ENCODE measurements at regions not wholly inside any gene's neighbourhood (a gene's known extent, or its start where the extent isn't known, plus 50 kb on each side); places are given as distances from the start of the nearest gene placed in this dataset.

DNA sequence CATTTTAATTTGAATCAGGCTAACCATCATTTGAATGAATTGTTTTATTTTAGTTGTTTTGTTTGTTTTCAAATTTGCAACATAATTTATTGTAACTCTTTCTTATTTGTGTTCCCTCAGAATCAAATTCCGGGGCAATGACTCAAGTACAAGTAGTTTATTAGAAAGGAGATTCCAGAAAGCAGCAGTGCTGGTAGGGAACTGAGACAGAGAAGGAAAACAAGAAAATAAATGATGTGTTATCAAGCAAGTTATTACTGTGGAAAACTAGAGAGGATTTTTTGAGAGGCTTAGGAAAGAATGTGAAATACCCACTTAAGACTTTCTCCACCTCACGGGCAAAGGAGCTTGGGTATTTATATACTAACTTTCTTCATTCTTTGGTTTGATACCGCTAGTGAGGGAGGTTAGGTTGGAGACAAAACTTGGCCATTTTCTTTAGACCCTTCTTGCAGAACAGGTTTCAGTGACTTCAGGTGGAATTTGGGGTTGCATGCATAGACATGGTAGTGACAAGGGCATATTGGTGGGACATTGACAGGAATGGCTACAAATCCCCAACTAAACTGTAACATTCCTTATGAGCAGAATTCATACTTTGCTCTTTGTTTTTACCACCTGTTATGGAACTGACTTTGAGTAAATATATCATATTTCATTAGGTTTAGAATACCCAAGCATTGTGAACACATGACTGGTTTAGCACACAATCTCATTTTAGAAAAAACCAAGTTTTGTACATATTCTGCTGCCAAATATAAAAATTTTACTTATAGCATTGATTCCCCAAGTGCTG is 254.3 kb downstream of the ZBBX start:
- TF ChIP-seq CTCF (conservative IDR thresholded peaks at IDR 0.05; ENCODE audit: low read depth, low read length), result no peak
- TF ChIP-seq EZH2 (IDR thresholded peaks at IDR 0.05; ENCODE audit: low read length, unreplicated experiment), result no peak
